ENCODE measurements at regions not wholly inside any gene's neighbourhood (a gene's known extent, or its start where the extent isn't known, plus 50 kb on each side); places are given as distances from the start of the nearest gene placed in this dataset.

DNA sequence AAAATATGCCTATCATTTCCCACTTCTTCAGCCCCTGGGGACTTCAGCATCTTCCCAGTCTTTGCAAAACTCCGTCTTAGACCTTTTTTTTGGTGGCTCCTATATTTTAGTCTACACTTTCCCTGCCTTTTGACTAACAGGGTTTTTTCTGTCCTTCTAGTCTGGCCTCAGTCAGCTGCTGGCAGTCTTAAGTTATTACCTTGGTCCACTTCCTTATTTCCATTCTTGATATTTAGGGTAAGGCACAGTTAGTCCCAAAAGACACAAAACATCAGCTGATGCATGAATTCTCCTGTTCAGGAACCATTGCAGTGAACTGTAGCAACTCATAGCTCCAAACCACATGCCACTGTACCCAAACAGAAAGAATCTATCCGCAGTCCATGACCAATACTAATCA is 234.6 kb upstream of the RFC3 start:
- Histone ChIP-seq H3K27me3 (ENCODE audit: control insufficient read depth, insufficient read depth, low read length) (no peaks in the 10 kb centered on the region; the same call in 1 of the 2 replicates), H3K36me3 (ENCODE audit: control insufficient read depth, insufficient read depth, low read length) (no peaks in the 10 kb centered on the region), H3K4me3 (ENCODE audit: low read depth, low read length) (no peak overlapping the region)
- DNase-seq (ENCODE audit: low read depth): no peak
- CTCF ChIA-PET: no interaction called here
- POLR2A ChIA-PET: no interaction called here
- TF ChIP-seq, protein P1, sequence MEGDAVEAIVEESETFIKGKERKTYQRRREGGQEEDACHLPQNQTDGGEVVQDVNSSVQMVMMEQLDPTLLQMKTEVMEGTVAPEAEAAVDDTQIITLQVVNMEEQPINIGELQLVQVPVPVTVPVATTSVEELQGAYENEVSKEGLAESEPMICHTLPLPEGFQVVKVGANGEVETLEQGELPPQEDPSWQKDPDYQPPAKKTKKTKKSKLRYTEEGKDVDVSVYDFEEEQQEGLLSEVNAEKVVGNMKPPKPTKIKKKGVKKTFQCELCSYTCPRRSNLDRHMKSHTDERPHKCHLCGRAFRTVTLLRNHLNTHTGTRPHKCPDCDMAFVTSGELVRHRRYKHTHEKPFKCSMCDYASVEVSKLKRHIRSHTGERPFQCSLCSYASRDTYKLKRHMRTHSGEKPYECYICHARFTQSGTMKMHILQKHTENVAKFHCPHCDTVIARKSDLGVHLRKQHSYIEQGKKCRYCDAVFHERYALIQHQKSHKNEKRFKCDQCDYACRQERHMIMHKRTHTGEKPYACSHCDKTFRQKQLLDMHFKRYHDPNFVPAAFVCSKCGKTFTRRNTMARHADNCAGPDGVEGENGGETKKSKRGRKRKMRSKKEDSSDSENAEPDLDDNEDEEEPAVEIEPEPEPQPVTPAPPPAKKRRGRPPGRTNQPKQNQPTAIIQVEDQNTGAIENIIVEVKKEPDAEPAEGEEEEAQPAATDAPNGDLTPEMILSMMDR (IDR thresholded peaks at IDR 0.05; ENCODE audit: insufficient read depth, low read depth, low read length): no peak

DNA sequence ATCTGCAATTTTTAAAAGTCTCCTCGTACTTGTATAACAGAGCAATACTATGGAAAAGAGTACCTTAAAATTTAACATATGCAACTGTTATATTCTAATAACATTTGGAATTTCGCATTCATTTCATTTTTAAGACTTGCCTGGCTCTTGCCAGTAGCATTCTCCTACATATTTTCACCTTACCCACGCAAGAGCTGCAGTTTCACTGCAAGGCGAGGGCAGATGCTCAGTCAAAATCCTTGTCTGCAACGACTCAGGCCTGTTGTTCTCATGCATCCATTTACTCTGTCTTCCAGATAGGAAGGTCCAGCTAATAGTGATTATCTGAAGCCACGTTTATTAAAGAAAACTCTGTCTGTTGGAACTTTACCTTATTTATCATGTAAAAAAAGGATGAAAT is 227.0 kb upstream of the RFC3 start:
- Histone ChIP-seq H3K4me3 (ENCODE audit: low read depth, low read length) (no peak overlapping the region), H3K36me3 (ENCODE audit: control insufficient read depth, insufficient read depth, low read length) (no peaks in the 10 kb centered on the region), H3K27me3 (ENCODE audit: control insufficient read depth, insufficient read depth, low read length) (no peaks in the 10 kb centered on the region; the same call in 1 of the 2 replicates)
- CTCF ChIA-PET: interaction anchor here (0.5 kb wide), 1 partner anchor 57 kb away, joined by 3 read pairs; no protein-coding TSS in a partner anchor
- TF ChIP-seq, protein P1 (IDR thresholded peaks at IDR 0.05; ENCODE audit: insufficient read depth, low read depth, low read length): no peak
- POLR2A ChIA-PET: no interaction called here
- DNase-seq (ENCODE audit: low read depth): no peak

DNA sequence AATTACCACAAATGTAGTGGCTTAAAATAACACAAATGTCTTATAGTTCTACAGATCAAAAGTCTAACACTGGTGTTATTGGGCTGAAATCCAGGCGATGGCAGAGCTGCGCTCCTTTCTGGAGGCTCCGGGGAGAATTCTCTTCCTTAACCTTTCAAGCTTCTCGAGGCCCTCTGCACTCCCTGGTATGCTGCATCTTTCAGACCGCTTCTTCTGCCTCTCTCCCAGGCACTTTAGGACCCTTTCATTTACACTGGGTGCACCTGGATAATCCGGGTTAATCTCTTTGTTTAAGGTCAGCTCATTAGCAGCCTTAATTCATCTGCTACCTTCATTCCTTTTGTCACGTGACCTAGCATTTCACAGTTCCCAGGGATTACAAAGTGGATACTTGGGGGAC is 211.3 kb upstream of the RFC3 start:
- no peak for DNase-seq (ENCODE audit: low read depth)
- Histone ChIP-seq H3K27me3 (ENCODE audit: control insufficient read depth, insufficient read depth, low read length) (peaks cover 1% of the 10 kb centered on the region; the same call in 1 of the 2 replicates), H3K36me3 (ENCODE audit: control insufficient read depth, insufficient read depth, low read length) (no peaks in the 10 kb centered on the region), H3K4me3 (ENCODE audit: low read depth, low read length) (no peak overlapping the region)
- TF ChIP-seq, protein P1 (IDR thresholded peaks at IDR 0.05; ENCODE audit: insufficient read depth, low read depth, low read length): peak; percentile 18; the same call in 1 of the 2 replicates
- CTCF ChIA-PET: interaction anchor here (2.4 to 2.9 kb wide), 2 partner anchors 14 to 117 kb away, joined by 13 read pairs; no protein-coding TSS in a partner anchor
- POLR2A ChIA-PET: no interaction called here

DNA sequence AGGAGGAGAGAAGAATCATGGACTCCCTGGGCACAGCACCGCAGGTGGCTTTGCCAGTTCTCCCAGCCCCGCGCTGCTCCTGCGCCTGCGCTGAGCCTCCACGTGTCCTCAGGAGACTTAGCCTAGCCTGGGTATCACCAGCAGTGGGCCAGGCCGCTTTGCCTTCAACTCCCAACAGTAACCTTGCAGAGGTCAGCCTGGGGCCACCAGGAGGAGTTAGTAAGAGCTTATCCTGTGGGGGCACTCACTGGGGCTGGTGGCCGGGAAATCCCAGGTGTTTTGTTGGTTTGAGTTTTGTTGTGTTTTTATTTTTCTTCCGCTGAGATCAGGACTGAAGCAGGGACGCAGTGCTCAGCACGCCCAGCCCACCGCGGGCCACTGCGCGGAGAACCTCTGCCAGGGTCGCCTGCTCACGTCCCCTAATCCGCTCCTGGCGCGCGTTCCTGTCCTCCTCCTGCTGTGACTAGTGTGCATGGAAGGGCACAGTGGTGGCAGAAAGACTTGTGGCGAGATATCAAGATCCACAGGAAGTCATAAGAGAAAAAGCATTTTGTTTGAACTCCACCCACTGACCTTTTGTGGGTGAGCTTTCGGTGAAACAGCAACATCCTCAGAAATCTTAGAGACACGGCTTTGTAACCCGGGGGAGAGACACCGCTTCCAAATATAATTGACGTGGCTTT is 207.4 kb upstream of the RFC3 start:
- CTCF ChIA-PET: interaction anchor here (0.6 kb wide), 1 partner anchor 975 kb away, joined by 3 read pairs; no protein-coding TSS in a partner anchor
- H3K4me3 ChIP-seq (ENCODE audit: low read depth, low read length): no peak overlapping the region
- DNase-seq (ENCODE audit: low read depth): no peak

DNA sequence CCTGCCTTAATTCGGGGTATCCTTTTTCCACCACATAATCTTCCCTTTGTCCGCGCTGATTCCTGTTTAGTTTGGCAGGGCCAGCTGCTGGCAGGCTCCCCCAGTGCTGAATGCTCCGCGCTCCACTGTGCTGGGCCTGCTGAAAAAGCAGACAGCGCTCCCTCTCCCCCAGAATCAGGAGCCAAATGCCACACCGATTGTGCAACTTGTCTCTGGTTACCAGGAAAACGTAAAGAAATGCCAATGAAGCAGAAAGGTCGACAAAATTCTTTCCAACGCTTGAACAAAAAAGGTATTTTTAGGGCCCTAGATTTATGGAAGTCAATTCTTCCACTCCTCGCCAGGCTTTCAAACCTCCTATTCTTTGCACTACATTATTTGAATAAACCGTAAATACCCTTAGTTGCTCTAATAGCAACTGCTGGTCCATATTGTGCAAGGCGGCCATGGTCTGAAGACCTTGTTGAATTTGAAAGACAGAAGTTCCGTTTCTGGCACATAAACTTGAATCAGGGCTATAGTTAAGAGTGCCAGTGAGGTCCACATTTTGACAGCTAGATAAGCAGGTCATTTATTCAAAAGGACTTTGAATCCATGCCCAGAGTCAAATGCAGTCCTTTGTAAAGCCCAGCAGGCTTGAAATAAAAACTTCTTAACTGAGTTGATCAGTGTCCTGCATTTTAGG is 206.7 kb upstream of the RFC3 start:
- H3K36me3 ChIP-seq (ENCODE audit: control insufficient read depth, insufficient read depth, low read length): no peaks in the 10 kb centered on the region
- TF ChIP-seq, protein P1 (IDR thresholded peaks at IDR 0.05; ENCODE audit: insufficient read depth, low read depth, low read length): no peak
- POLR2A ChIA-PET: no interaction called here
- H3K4me3 ChIP-seq (ENCODE audit: low read depth, low read length): no peak overlapping the region
- DNase-seq (ENCODE audit: low read depth): no peak
- CTCF ChIA-PET: interaction anchor here (0.6 kb wide), 1 partner anchor 976 kb away, joined by 3 read pairs; no protein-coding TSS in a partner anchor
- H3K27me3 ChIP-seq (ENCODE audit: control insufficient read depth, insufficient read depth, low read length): peaks cover 1% of the 10 kb centered on the region

More for the DNA sequence above, 207.4 kb upstream of the RFC3 start:
- peaks cover 1% of the 10 kb centered on the region for H3K27me3 ChIP-seq (ENCODE audit: control insufficient read depth, insufficient read depth, low read length)
- no peaks in the 10 kb centered on the region for H3K36me3 ChIP-seq (ENCODE audit: control insufficient read depth, insufficient read depth, low read length)
- POLR2A ChIA-PET: no interaction called here
- TF ChIP-seq, protein P1 (IDR thresholded peaks at IDR 0.05; ENCODE audit: insufficient read depth, low read depth, low read length): no peak

Measured in BJ (cell line).